RWPE1 (cell line): ENCODE measurements at regions not wholly inside any gene's neighbourhood (a gene's known extent, or its start where the extent isn't known, plus 50 kb on each side); places are given as distances from the start of the nearest gene placed in this dataset.

Experiments
- CTCF ChIA-PET: fragments of 350-600 bp; sonication (Branson Sonifier 250); formaldehyde crosslinking; extraction: SDS; loops from one replicate; lab custom pipeline; 2021; lab: Yijun Ruan, JAX
- POLR2A ChIA-PET: fragments of 400-600 bp; formaldehyde crosslinking; extraction: SDS; loops from one replicate; lab custom pipeline; 2020; ENCODE audit warnings: antibody characterized with exemption; ENCODE audit not compliant: low non-redundant PET; lab: Yijun Ruan, JAX
- DNase-seq: peaks from one replicate; pipeline ENCODE4 v3.0.0; 2012; ENCODE audit warnings: low spot score
- H3K27ac ChIP-seq: fragments of 450-650 bp; 2 replicates; pipeline ENCODE4 v1.5.1; 2017
- CTCF ChIP-seq: fragments of 450-650 bp; conservative IDR thresholded peaks from 2 replicates; pipeline ENCODE4 v1.5.1; 2017; ENCODE audit warnings: low read depth, mild to moderate bottlenecking

- ChIA-PET POLR2A (no interaction called here), CTCF (interaction anchor here (0.6 kb wide), 1 partner anchor 780 kb away, joined by 3 read pairs; no protein-coding TSS in a partner anchor)
- no peak overlapping the region for H3K27ac ChIP-seq
- DNase-seq = no peak
- TF ChIP-seq CTCF = no peak
These were observed 957.2 kb downstream of the SLITRK1 start for GRCh38 chr13:82925114-82925513.

GRCh38 chr13:82917984-82918383 is 964.3 kb downstream of the SLITRK1 start:
- H3K27ac ChIP-seq = no peak overlapping the region
- CTCF ChIA-PET = no interaction called here
- no peak for TF ChIP-seq CTCF
- no peak for DNase-seq
- POLR2A ChIA-PET = no interaction called here

GRCh38 chr13:82912564-82912963 is 969.7 kb downstream of the SLITRK1 start:
- POLR2A ChIA-PET = no interaction called here
- no peak for DNase-seq
- CTCF ChIA-PET = no interaction called here
- no peak overlapping the region for H3K27ac ChIP-seq
- TF ChIP-seq CTCF = no peak

GRCh38 chr13:82905071-82905470 is 977.2 kb downstream of the SLITRK1 start:
- DNase-seq = no peak
- H3K27ac ChIP-seq = no peak overlapping the region
- no peak for TF ChIP-seq CTCF
- POLR2A ChIA-PET = no interaction called here
- CTCF ChIA-PET = no interaction called here

GRCh38 chr13:82900453-82900852 is 981.8 kb downstream of the SLITRK1 start:
- no peak for TF ChIP-seq CTCF
- no peak overlapping the region for H3K27ac ChIP-seq
- CTCF ChIA-PET = no interaction called here
- POLR2A ChIA-PET = no interaction called here
- no peak for DNase-seq

- TF ChIP-seq CTCF = no peak
- ChIA-PET CTCF (no interaction called here), POLR2A (no interaction called here)
- no peak for DNase-seq
- no peak overlapping the region for H3K27ac ChIP-seq
These were observed 983.7 kb downstream of the SLITRK1 start for GRCh38 chr13:82898586-82898985.

GRCh38 chr13:82879921-82880320 is 1002.4 kb downstream of the SLITRK1 start:
- H3K27ac ChIP-seq = no peak overlapping the region
- ChIA-PET CTCF (no interaction called here), POLR2A (no interaction called here)
- DNase-seq = no peak
- no peak for TF ChIP-seq CTCF
